GM23338 (cell line): ENCODE measurements at regions not wholly inside any gene's neighbourhood (a gene's known extent, or its start where the extent isn't known, plus 50 kb on each side); places are given as distances from the start of the nearest gene placed in this dataset.

ENCODE experiments used
- ATAC-seq: fragments of 200-7000 bp; cut with Tn5 transposase; 3 replicates; pipeline ENCODE4 v1.9.1; 2020
- DNase-seq: peaks from one replicate; pipeline ENCODE4 v3.0.0-alpha.2; 2015; ENCODE audit warnings: low spot score
- H2AFZ ChIP-seq: fragments of 200-600 bp; sonication (generic); 2 replicates; pipeline ENCODE4 v1.8.0; 2016; ENCODE audit warnings: antibody characterized with exemption, mild to moderate bottlenecking, moderate library complexity
- H3F3A ChIP-seq: fragments of 200-600 bp; sonication (generic); replicated peaks from 2 replicates; pipeline ENCODE4 v1.8.0; 2017; ENCODE audit warnings: antibody characterized with exemption, mixed run types, low read depth
- H3K27ac ChIP-seq: fragments of 200-600 bp; sonication (generic); 2 replicates; pipeline ENCODE4 v1.6.1; 2016; ENCODE audit warnings: low read depth
- H3K27me3 ChIP-seq: fragments of 200-600 bp; sonication (generic); 2 replicates; pipeline ENCODE4 v1.8.0; 2016; ENCODE audit warnings: mild to moderate bottlenecking, mixed run types, moderate library complexity; ENCODE audit not compliant: insufficient read depth
- H3K36me3 ChIP-seq: fragments of 200-600 bp; sonication (generic); 2 replicates; pipeline ENCODE4 v1.8.0; 2016; ENCODE audit warnings: mild to moderate bottlenecking; ENCODE audit not compliant: insufficient read depth
- H3K4me1 ChIP-seq: fragments of 200-600 bp; sonication (generic); 2 replicates; pipeline ENCODE4 v1.8.0; 2016; ENCODE audit warnings: mild to moderate bottlenecking, moderate library complexity; ENCODE audit not compliant: insufficient read depth
- H3K4me2 ChIP-seq: fragments of 200-600 bp; sonication (generic); 2 replicates; pipeline ENCODE4 v1.7.1; 2017; ENCODE audit warnings: mixed run types
- H3K4me3 ChIP-seq: fragments of 200-600 bp; sonication (generic); 2 replicates; pipeline ENCODE4 v1.6.1; 2016; ENCODE audit warnings: mixed run types
- H3K79me2 ChIP-seq: fragments of 200-600 bp; sonication (generic); replicated peaks from 2 replicates; pipeline ENCODE4 v1.8.0; 2017; ENCODE audit warnings: mild to moderate bottlenecking; ENCODE audit not compliant: insufficient read depth
- H3K9me2 ChIP-seq: fragments of 200-600 bp; sonication (generic); 2 replicates; pipeline ENCODE4 v1.8.0; 2017; ENCODE audit not compliant: insufficient read depth
- H4K20me1 ChIP-seq: fragments of 200-600 bp; sonication (generic); replicated peaks from 2 replicates; pipeline ENCODE4 v1.8.0; 2017; ENCODE audit warnings: mild to moderate bottlenecking; ENCODE audit not compliant: insufficient read depth
- H3K27ac Mint-ChIP-seq: 2 replicates; pipeline ENCODE4 v1.8.0; 2020; ENCODE audit warnings: inconsistent platforms, mild to moderate bottlenecking, moderate library complexity, mixed read lengths
- H3K27me3 Mint-ChIP-seq: 3 replicates; pipeline ENCODE4 v1.8.0; 2022; ENCODE audit warnings: low read depth, mild to moderate bottlenecking, moderate library complexity, mixed read lengths, inconsistent platforms; ENCODE audit not compliant: insufficient read depth, poor library complexity
- H3K36me3 Mint-ChIP-seq: 3 replicates; pipeline ENCODE4 v1.8.0; 2021; ENCODE audit warnings: low read depth, mild to moderate bottlenecking, inconsistent platforms, moderate library complexity, mixed read lengths
- H3K4me1 Mint-ChIP-seq: 3 replicates; pipeline ENCODE4 v1.8.0; 2020; ENCODE audit warnings: mild to moderate bottlenecking, inconsistent platforms, mixed read lengths
- H3K4me3 Mint-ChIP-seq: 3 replicates; pipeline ENCODE4 v1.8.0; 2021; ENCODE audit warnings: moderate library complexity, mild to moderate bottlenecking, inconsistent platforms, mixed read lengths
- H3K9me3 Mint-ChIP-seq: 3 replicates; pipeline ENCODE4 v1.8.0; 2020; ENCODE audit warnings: moderate library complexity, mild to moderate bottlenecking, inconsistent platforms, mixed read lengths
- CREB1 ChIP-seq: fragments of 250-450 bp; sonication (Bioruptor Pico); IDR thresholded peaks from 2 replicates; pipeline ENCODE4 v1.5.0; 2020; ENCODE audit warnings: low read depth, mild to moderate bottlenecking, moderate library complexity
- EZH2 ChIP-seq: fragments of 200-600 bp; sonication (generic); IDR thresholded peaks from one replicate; pipeline ENCODE4 v1.8.0; 2017; ENCODE audit warnings: antibody characterized with exemption, mild to moderate bottlenecking, low read depth; ENCODE audit not compliant: unreplicated experiment
- EZH2phosphoT487 ChIP-seq: fragments of 200-600 bp; sonication (generic); IDR thresholded peaks from one replicate; pipeline ENCODE4 v1.8.1; 2018; ENCODE audit warnings: antibody characterized with exemption; ENCODE audit not compliant: unreplicated experiment
- JUNB ChIP-seq: IDR thresholded peaks from one replicate; pipeline ENCODE4 v1.6.1; 2016; ENCODE audit warnings: antibody characterized with exemption; ENCODE audit not compliant: unreplicated experiment
- NANOG ChIP-seq: IDR thresholded peaks from 2 replicates; pipeline ENCODE4 v1.6.1; 2016; ENCODE audit warnings: antibody characterized with exemption, borderline replicate concordance
- POLR2AphosphoS5 ChIP-seq: IDR thresholded peaks from 2 replicates; pipeline ENCODE4 v1.6.1; 2016; ENCODE audit warnings: antibody characterized with exemption, low read depth
- STAT1 ChIP-seq: IDR thresholded peaks from one replicate; pipeline ENCODE4 v1.6.1; 2016; ENCODE audit warnings: antibody characterized with exemption; ENCODE audit not compliant: unreplicated experiment
- ZNF114 ChIP-seq: fragments of 250-450 bp; sonication (Bioruptor Pico); IDR thresholded peaks from 2 replicates; pipeline ENCODE4 v1.5.0; 2020; ENCODE audit warnings: mild to moderate bottlenecking, moderate library complexity
- ZNF331 ChIP-seq: fragments of 250-450 bp; sonication (Bioruptor Pico); IDR thresholded peaks from 2 replicates; pipeline ENCODE4 v1.5.0; 2020; ENCODE audit warnings: low read depth, mild to moderate bottlenecking, moderate library complexity
- TF ChIP-seq, protein P1 (sequence below), 2 experiments: fragments of 200-600 bp in 1 of 2; sonication (generic) in 1 of 2; conservative IDR thresholded peaks; 2 replicates each; pipeline versions ENCODE4 v1.5.1 to v1.6.1; 2016 to 2017; ENCODE audit warnings: antibody characterized with exemption in 2 of 2, low read depth in 2 of 2, mild to moderate bottlenecking in 2 of 2, moderate library complexity in 1 of 2
- TF ChIP-seq, protein P2 (sequence below): IDR thresholded peaks from one replicate; pipeline ENCODE4 v1.6.1; 2018; ENCODE audit warnings: antibody characterized with exemption; ENCODE audit not compliant: unreplicated experiment

DNA sequence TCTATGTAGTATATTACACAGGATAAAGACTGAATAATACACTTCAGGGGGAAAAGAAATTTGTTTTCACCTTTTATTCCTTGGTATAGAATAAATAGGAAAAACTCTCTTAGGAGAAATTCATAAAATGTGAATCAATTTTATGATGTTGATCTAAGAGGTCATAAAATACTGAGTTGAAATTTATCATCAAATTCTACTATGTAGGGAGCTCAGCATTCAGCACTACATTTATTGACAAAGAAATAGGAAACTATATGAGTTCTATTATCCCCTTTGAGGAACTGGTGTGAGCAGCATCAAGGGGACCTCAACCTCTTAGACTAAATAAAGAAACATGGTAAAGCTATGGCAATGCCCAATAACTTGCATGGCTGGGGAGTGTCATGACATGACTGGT, 348.2 kb upstream of the SMIM31 start:
- no peak overlapping the region for H2AFZ ChIP-seq
- H3K27me3 Mint-ChIP-seq, result no peaks in the 10 kb centered on the region
- no peaks in the 10 kb centered on the region for H3K4me1 ChIP-seq
- H3K4me2 ChIP-seq, result no peak overlapping the region
- H3K9me3 Mint-ChIP-seq, result no peaks in the 10 kb centered on the region
- H3K9me2 ChIP-seq, result no peaks in the 10 kb centered on the region
- TF ChIP-seq POLR2AphosphoS5 (no peak), JUNB (no peak)
- no peak overlapping the region for H3K4me3 Mint-ChIP-seq
- H3K27me3 ChIP-seq, result no peaks in the 10 kb centered on the region
- H3K79me2 ChIP-seq, result no peaks in the 10 kb centered on the region
- H3K27ac Mint-ChIP-seq, result no peak overlapping the region
- no peaks in the 10 kb centered on the region for H3K4me1 Mint-ChIP-seq
- no peak overlapping the region for H3K27ac ChIP-seq
- H3K4me3 ChIP-seq, result no peak overlapping the region
- no peaks in the 10 kb centered on the region for H3K36me3 Mint-ChIP-seq
- ATAC-seq, result no peak
- no peaks in the 10 kb centered on the region for H3K36me3 ChIP-seq
- no peaks in the 10 kb centered on the region for H4K20me1 ChIP-seq
- DNase-seq, result no peak
- no peaks in the 10 kb centered on the region for H3F3A ChIP-seq

DNA sequence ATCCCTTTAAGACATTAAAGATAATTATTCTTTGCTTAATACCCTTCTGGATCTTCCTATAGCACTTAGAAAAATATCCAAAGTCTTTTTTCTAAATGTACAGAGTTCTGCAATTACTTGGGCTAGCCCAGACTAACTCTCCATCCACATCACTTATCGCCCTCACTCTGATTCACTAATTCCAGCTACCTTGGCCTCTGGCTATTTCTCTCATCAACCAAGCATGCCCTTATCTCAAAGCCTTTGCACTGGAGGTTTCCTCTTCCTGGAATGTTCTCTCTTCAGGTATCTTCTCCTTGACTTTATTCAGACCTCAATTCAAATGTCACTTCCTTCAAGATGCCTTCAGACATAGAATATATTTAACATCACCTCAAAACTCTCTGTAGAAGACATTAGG, 345.1 kb upstream of the SMIM31 start:
- H3K4me3 ChIP-seq, result no peak overlapping the region
- Mint-ChIP-seq H3K4me1 (no peaks in the 10 kb centered on the region), H3K27me3 (no peaks in the 10 kb centered on the region), H3K4me3 (no peak overlapping the region), H3K9me3 (no peaks in the 10 kb centered on the region), H3K36me3 (no peaks in the 10 kb centered on the region), H3K27ac (no peak overlapping the region)
- DNase-seq (no peak), ATAC-seq (no peak)
- H3K4me1 ChIP-seq, result no peaks in the 10 kb centered on the region
- no peaks in the 10 kb centered on the region for H3K79me2 ChIP-seq
- no peaks in the 10 kb centered on the region for H4K20me1 ChIP-seq
- no peaks in the 10 kb centered on the region for H3K36me3 ChIP-seq
- no peaks in the 10 kb centered on the region for H3K27me3 ChIP-seq
- H3K4me2 ChIP-seq, result no peak overlapping the region
- no peak overlapping the region for H2AFZ ChIP-seq
- H3K9me2 ChIP-seq, result no peaks in the 10 kb centered on the region
- H3K27ac ChIP-seq, result no peak overlapping the region
- H3F3A ChIP-seq, result no peaks in the 10 kb centered on the region
- TF ChIP-seq, protein P1, sequence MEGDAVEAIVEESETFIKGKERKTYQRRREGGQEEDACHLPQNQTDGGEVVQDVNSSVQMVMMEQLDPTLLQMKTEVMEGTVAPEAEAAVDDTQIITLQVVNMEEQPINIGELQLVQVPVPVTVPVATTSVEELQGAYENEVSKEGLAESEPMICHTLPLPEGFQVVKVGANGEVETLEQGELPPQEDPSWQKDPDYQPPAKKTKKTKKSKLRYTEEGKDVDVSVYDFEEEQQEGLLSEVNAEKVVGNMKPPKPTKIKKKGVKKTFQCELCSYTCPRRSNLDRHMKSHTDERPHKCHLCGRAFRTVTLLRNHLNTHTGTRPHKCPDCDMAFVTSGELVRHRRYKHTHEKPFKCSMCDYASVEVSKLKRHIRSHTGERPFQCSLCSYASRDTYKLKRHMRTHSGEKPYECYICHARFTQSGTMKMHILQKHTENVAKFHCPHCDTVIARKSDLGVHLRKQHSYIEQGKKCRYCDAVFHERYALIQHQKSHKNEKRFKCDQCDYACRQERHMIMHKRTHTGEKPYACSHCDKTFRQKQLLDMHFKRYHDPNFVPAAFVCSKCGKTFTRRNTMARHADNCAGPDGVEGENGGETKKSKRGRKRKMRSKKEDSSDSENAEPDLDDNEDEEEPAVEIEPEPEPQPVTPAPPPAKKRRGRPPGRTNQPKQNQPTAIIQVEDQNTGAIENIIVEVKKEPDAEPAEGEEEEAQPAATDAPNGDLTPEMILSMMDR (conservative IDR thresholded peaks at IDR 0.05; ENCODE audit: low read depth in 2 of 2), result no peak
- TF ChIP-seq NANOG, result no peak
- TF ChIP-seq ZNF331 (CRISPR knock-in tag), result no peak
- no peak for TF ChIP-seq JUNB
- TF ChIP-seq CREB1 (CRISPR knock-in tag), result no peak
- TF ChIP-seq ZNF114 (CRISPR knock-in tag), result no peak

DNA sequence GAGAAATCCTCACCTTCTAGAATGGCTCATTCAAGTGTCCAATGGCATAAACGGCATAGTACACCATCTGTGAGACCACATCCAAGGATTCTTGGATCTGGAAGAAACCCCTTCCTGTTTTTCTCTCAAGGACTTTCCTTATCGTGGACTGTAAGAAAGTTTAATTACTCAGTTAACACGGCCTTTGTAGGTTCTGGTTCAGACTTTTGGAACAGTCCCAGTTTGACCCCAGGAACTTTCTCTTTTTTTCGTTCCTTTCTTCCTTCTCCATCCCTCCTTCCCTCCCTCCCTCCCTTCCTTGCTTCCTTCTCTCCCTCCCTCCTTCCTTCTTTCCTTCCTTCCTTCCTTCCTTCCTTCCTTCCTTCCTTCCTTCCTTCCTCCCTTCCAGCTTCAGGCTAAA, 343.5 kb upstream of the SMIM31 start:
- no peaks in the 10 kb centered on the region for H3K36me3 Mint-ChIP-seq
- Histone ChIP-seq H3F3A (no peaks in the 10 kb centered on the region), H3K4me2 (no peak overlapping the region), H3K4me3 (no peak overlapping the region), H3K79me2 (no peaks in the 10 kb centered on the region), H3K9me2 (no peaks in the 10 kb centered on the region), H4K20me1 (no peaks in the 10 kb centered on the region), H3K27me3 (no peaks in the 10 kb centered on the region), H3K36me3 (no peaks in the 10 kb centered on the region), H3K27ac (no peak overlapping the region), H2AFZ (no peak overlapping the region), H3K4me1 (no peaks in the 10 kb centered on the region)
- H3K27me3 Mint-ChIP-seq, result no peaks in the 10 kb centered on the region
- H3K9me3 Mint-ChIP-seq, result no peaks in the 10 kb centered on the region
- DNase-seq, result no peak
- no peak overlapping the region for H3K4me3 Mint-ChIP-seq
- no peak overlapping the region for H3K27ac Mint-ChIP-seq
- no peak for ATAC-seq
- no peaks in the 10 kb centered on the region for H3K4me1 Mint-ChIP-seq
- TF ChIP-seq NANOG, result no peak
- no peak for TF ChIP-seq EZH2phosphoT487
- TF ChIP-seq CREB1 (CRISPR knock-in tag), result no peak
- TF ChIP-seq STAT1, result no peak
- TF ChIP-seq, protein P1 (conservative IDR thresholded peaks at IDR 0.05; ENCODE audit: low read depth in 2 of 2), result no peak
- TF ChIP-seq JUNB, result no peak
- TF ChIP-seq, protein P2, sequence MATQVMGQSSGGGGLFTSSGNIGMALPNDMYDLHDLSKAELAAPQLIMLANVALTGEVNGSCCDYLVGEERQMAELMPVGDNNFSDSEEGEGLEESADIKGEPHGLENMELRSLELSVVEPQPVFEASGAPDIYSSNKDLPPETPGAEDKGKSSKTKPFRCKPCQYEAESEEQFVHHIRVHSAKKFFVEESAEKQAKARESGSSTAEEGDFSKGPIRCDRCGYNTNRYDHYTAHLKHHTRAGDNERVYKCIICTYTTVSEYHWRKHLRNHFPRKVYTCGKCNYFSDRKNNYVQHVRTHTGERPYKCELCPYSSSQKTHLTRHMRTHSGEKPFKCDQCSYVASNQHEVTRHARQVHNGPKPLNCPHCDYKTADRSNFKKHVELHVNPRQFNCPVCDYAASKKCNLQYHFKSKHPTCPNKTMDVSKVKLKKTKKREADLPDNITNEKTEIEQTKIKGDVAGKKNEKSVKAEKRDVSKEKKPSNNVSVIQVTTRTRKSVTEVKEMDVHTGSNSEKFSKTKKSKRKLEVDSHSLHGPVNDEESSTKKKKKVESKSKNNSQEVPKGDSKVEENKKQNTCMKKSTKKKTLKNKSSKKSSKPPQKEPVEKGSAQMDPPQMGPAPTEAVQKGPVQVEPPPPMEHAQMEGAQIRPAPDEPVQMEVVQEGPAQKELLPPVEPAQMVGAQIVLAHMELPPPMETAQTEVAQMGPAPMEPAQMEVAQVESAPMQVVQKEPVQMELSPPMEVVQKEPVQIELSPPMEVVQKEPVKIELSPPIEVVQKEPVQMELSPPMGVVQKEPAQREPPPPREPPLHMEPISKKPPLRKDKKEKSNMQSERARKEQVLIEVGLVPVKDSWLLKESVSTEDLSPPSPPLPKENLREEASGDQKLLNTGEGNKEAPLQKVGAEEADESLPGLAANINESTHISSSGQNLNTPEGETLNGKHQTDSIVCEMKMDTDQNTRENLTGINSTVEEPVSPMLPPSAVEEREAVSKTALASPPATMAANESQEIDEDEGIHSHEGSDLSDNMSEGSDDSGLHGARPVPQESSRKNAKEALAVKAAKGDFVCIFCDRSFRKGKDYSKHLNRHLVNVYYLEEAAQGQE, result no peak
- no peak for TF ChIP-seq EZH2
